ENCODE measurements at regions not wholly inside any gene's neighbourhood (a gene's known extent, or its start where the extent isn't known, plus 50 kb on each side); places are given as distances from the start of the nearest gene placed in this dataset.

DNA sequence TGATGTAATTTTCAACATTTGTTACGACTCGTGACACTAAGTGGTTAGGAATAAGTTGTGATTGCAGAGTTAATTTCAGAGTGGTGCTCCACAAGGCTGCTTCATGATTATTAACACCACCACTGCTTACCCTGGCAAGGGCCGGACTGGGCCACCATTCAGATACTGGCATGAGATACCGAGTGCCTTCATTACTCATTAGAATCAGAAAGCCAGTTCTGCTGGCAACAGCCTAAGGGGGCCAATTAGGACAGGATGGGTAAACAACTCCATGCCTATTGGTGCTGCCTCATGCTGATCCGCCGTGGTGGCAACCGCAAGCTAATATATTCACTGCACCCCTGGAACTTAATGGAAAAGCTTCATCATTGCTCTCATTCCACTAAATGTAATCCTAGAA is 575.1 kb downstream of the EFNB2 start:
- DNase-seq (ENCODE audit: low spot score) (no peak), ATAC-seq (ENCODE audit: low FRiP score) (no peak)
- TF ChIP-seq, protein P1, sequence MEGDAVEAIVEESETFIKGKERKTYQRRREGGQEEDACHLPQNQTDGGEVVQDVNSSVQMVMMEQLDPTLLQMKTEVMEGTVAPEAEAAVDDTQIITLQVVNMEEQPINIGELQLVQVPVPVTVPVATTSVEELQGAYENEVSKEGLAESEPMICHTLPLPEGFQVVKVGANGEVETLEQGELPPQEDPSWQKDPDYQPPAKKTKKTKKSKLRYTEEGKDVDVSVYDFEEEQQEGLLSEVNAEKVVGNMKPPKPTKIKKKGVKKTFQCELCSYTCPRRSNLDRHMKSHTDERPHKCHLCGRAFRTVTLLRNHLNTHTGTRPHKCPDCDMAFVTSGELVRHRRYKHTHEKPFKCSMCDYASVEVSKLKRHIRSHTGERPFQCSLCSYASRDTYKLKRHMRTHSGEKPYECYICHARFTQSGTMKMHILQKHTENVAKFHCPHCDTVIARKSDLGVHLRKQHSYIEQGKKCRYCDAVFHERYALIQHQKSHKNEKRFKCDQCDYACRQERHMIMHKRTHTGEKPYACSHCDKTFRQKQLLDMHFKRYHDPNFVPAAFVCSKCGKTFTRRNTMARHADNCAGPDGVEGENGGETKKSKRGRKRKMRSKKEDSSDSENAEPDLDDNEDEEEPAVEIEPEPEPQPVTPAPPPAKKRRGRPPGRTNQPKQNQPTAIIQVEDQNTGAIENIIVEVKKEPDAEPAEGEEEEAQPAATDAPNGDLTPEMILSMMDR (IDR thresholded peaks at IDR 0.05): no peak

DNA sequence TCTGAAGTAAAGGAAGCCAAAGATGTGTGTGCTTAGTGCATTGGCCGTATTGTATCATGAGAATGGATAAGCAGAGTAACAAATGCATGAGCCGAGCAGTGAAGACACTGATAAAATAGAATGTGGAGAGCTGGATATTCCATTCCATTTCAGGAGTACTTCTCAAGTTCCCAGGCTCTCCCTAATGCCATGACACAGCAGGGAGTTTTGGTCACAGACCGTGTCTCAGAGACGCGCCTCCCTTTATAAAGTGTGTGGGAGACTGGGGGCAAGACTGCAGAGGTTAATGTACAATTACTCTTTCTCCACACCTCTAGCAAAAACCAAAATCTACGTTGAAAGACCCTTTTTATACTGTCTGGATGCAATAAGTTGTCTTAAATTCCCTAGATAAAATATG is 575.6 kb downstream of the EFNB2 start:
- TF ChIP-seq, protein P1 (IDR thresholded peaks at IDR 0.05): no peak
- ATAC-seq (ENCODE audit: low FRiP score): no peak

DNA sequence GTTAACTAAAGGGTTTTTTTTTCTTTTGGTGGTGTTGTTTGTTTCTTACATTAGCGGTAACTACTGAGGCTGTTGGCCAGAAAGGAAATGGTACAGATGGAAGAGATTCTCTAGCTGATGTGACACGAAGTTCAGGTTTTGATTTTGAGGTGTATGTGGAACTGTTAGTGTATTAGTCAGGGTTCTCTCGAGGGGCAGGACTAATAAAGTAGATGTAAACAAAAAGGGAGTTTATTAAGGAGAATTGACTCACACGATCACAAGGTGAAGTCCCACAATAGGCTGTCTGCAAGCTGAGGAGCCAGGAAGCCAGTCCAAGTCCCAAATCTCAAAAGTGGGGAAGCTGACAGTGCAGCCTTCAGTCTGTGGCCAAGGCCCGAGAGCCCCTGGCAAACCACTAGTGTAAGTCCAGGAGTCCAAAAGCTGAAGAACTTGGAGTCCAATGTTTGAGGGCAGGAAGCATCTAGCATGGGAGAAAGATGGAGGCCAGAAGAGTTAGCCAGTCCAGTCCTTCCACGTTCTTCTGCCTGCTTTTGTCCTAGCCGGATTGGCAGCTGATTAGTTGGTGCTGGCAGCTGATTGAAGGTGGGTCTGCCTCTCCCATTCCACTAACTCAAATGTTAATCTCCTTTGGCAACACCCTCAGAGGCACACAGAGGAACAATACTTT is 577.6 kb downstream of the EFNB2 start:
- ATAC-seq (ENCODE audit: low FRiP score) (no peak), DNase-seq (ENCODE audit: low spot score) (no peak)
- TF ChIP-seq, protein P1 (IDR thresholded peaks at IDR 0.05): no peak

More for the DNA sequence above, 575.6 kb downstream of the EFNB2 start:
- DNase-seq (ENCODE audit: low spot score): no peak

DNA sequence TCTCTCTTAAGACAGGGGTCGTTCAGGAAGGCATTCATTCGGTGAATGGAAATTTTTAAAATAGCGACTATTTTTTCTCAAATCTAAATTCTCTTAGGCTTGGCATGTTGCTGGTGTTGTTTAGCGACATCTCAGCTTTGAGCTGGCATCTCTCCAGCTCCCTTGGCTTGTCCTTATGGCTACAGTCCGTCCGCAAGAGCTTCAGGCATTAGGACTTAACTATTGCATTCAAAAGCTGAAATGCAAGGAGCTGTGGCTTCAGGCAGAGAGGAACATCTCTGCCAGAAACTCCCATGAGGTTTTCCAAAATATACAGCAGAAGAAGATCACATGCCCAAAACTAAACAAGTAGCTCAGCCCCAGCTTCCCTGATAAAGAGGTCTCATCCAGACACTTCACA is 578.5 kb downstream of the EFNB2 start:
- DNase-seq (ENCODE audit: low spot score): no peak
- TF ChIP-seq, protein P1 (IDR thresholded peaks at IDR 0.05): no peak
- no peak for ATAC-seq (ENCODE audit: low FRiP score)

DNA sequence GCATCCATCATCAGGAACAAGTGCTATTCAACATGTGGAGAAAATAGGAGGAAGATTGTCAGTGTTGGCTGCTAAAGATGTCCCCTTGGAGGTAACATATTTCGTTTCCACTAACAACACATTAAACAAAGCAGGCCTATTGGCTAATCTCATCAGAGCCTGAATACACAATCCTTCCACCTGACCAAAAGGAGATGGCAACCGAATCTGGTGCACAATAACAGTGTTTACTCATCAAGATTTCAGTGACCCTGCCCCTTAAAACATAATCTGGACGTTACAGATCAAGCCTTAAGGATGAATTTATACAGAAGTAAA is 582.5 kb downstream of the EFNB2 start:
- DNase-seq (ENCODE audit: low spot score) (no peak), ATAC-seq (ENCODE audit: low FRiP score) (no peak)
- TF ChIP-seq, protein P1 (IDR thresholded peaks at IDR 0.05): no peak

DNA sequence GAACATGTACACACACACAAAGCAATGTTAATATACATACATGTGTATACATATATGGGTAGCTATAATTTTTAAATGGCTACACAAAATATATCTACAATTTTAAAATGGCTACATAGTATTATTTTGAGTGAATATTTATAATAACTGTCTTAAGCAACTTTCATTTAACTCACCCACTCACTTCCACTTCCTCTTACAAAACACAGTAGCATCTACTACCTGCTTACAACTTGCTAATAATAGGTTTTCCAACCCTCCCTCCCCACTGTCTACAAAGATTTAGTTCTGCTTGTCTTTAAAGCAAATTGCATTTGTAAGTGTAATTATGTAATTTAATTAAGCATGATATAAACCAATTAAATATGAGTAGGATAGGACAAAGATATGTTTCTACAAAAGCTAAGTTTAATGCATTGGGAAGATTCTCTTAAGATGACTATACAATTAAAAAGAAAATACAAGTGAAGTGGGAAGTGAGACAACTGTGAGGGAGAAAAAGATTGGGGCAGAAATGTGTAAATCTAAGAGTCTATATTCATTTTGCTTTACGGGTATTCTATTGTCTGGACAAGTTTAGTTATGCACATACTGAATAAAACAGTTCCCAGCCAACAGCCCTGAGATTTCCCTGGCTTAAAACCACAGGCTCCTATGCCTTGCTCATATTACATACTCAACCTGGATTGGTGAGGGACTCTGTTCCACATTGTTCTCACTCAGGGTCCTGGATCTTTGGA is 583.1 kb downstream of the EFNB2 start:
- ATAC-seq (ENCODE audit: low FRiP score) (no peak), DNase-seq (ENCODE audit: low spot score) (no peak)
- TF ChIP-seq, protein P1 (IDR thresholded peaks at IDR 0.05): no peak

DNA sequence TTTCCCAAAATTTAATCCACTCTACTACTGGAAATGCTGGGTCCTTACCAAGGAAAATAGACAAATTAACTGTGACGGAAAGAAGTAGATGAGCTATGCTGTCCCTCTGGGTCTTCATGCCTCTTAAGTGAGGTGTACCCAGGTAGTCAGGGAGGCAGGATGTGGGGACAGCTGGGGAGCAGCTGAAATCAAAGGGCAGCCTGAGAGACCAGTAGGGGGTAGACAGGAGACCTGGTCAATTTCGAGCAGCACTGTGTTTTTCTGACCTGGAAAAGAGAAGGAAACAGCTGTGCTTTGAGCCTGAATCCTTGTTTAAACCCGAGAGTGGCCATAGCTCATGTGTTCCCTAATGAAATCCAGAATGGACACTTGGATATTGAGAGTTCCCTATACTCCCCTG is 587.3 kb downstream of the EFNB2 start:
- TF ChIP-seq, protein P1 (IDR thresholded peaks at IDR 0.05): no peak
- DNase-seq (ENCODE audit: low spot score) (no peak), ATAC-seq (ENCODE audit: low FRiP score) (no peak)

Measured in omental fat pad (tissue), 3 donors.